GM23338 (cell line): ENCODE measurements at regions not wholly inside any gene's neighbourhood (a gene's known extent, or its start where the extent isn't known, plus 50 kb on each side); places are given as distances from the start of the nearest gene placed in this dataset.

Source experiments
- ATAC-seq: fragments of 200-7000 bp; cut with Tn5 transposase; 3 replicates; pipeline ENCODE4 v1.9.1; 2020
- DNase-seq: peaks from one replicate; pipeline ENCODE4 v3.0.0-alpha.2; 2015; ENCODE audit warnings: low spot score
- H2AFZ ChIP-seq: fragments of 200-600 bp; sonication (generic); 2 replicates; pipeline ENCODE4 v1.8.0; 2016; ENCODE audit warnings: antibody characterized with exemption, mild to moderate bottlenecking, moderate library complexity
- H3F3A ChIP-seq: fragments of 200-600 bp; sonication (generic); replicated peaks from 2 replicates; pipeline ENCODE4 v1.8.0; 2017; ENCODE audit warnings: antibody characterized with exemption, mixed run types, low read depth
- H3K27ac ChIP-seq: fragments of 200-600 bp; sonication (generic); 2 replicates; pipeline ENCODE4 v1.6.1; 2016; ENCODE audit warnings: low read depth
- H3K27me3 ChIP-seq: fragments of 200-600 bp; sonication (generic); 2 replicates; pipeline ENCODE4 v1.8.0; 2016; ENCODE audit warnings: mild to moderate bottlenecking, mixed run types, moderate library complexity; ENCODE audit not compliant: insufficient read depth
- H3K36me3 ChIP-seq: fragments of 200-600 bp; sonication (generic); 2 replicates; pipeline ENCODE4 v1.8.0; 2016; ENCODE audit warnings: mild to moderate bottlenecking; ENCODE audit not compliant: insufficient read depth
- H3K4me1 ChIP-seq: fragments of 200-600 bp; sonication (generic); 2 replicates; pipeline ENCODE4 v1.8.0; 2016; ENCODE audit warnings: mild to moderate bottlenecking, moderate library complexity; ENCODE audit not compliant: insufficient read depth
- H3K4me2 ChIP-seq: fragments of 200-600 bp; sonication (generic); 2 replicates; pipeline ENCODE4 v1.7.1; 2017; ENCODE audit warnings: mixed run types
- H3K4me3 ChIP-seq: fragments of 200-600 bp; sonication (generic); 2 replicates; pipeline ENCODE4 v1.6.1; 2016; ENCODE audit warnings: mixed run types
- H3K79me2 ChIP-seq: fragments of 200-600 bp; sonication (generic); replicated peaks from 2 replicates; pipeline ENCODE4 v1.8.0; 2017; ENCODE audit warnings: mild to moderate bottlenecking; ENCODE audit not compliant: insufficient read depth
- H3K9me2 ChIP-seq: fragments of 200-600 bp; sonication (generic); 2 replicates; pipeline ENCODE4 v1.8.0; 2017; ENCODE audit not compliant: insufficient read depth
- H4K20me1 ChIP-seq: fragments of 200-600 bp; sonication (generic); replicated peaks from 2 replicates; pipeline ENCODE4 v1.8.0; 2017; ENCODE audit warnings: mild to moderate bottlenecking; ENCODE audit not compliant: insufficient read depth
- H3K27ac Mint-ChIP-seq: 2 replicates; pipeline ENCODE4 v1.8.0; 2020; ENCODE audit warnings: inconsistent platforms, mild to moderate bottlenecking, moderate library complexity, mixed read lengths
- H3K27me3 Mint-ChIP-seq: 3 replicates; pipeline ENCODE4 v1.8.0; 2022; ENCODE audit warnings: low read depth, mild to moderate bottlenecking, moderate library complexity, mixed read lengths, inconsistent platforms; ENCODE audit not compliant: insufficient read depth, poor library complexity
- H3K36me3 Mint-ChIP-seq: 3 replicates; pipeline ENCODE4 v1.8.0; 2021; ENCODE audit warnings: low read depth, mild to moderate bottlenecking, inconsistent platforms, moderate library complexity, mixed read lengths
- H3K4me1 Mint-ChIP-seq: 3 replicates; pipeline ENCODE4 v1.8.0; 2020; ENCODE audit warnings: mild to moderate bottlenecking, inconsistent platforms, mixed read lengths
- H3K4me3 Mint-ChIP-seq: 3 replicates; pipeline ENCODE4 v1.8.0; 2021; ENCODE audit warnings: moderate library complexity, mild to moderate bottlenecking, inconsistent platforms, mixed read lengths
- H3K9me3 Mint-ChIP-seq: 3 replicates; pipeline ENCODE4 v1.8.0; 2020; ENCODE audit warnings: moderate library complexity, mild to moderate bottlenecking, inconsistent platforms, mixed read lengths
- CREB1 ChIP-seq: fragments of 250-450 bp; sonication (Bioruptor Pico); IDR thresholded peaks from 2 replicates; pipeline ENCODE4 v1.5.0; 2020; ENCODE audit warnings: low read depth, mild to moderate bottlenecking, moderate library complexity
- JUNB ChIP-seq: IDR thresholded peaks from one replicate; pipeline ENCODE4 v1.6.1; 2016; ENCODE audit warnings: antibody characterized with exemption; ENCODE audit not compliant: unreplicated experiment
- NANOG ChIP-seq: IDR thresholded peaks from 2 replicates; pipeline ENCODE4 v1.6.1; 2016; ENCODE audit warnings: antibody characterized with exemption, borderline replicate concordance
- STAT1 ChIP-seq: IDR thresholded peaks from one replicate; pipeline ENCODE4 v1.6.1; 2016; ENCODE audit warnings: antibody characterized with exemption; ENCODE audit not compliant: unreplicated experiment
- ZNF114 ChIP-seq: fragments of 250-450 bp; sonication (Bioruptor Pico); IDR thresholded peaks from 2 replicates; pipeline ENCODE4 v1.5.0; 2020; ENCODE audit warnings: mild to moderate bottlenecking, moderate library complexity
- ZNF331 ChIP-seq: fragments of 250-450 bp; sonication (Bioruptor Pico); IDR thresholded peaks from 2 replicates; pipeline ENCODE4 v1.5.0; 2020; ENCODE audit warnings: low read depth, mild to moderate bottlenecking, moderate library complexity
- ZNF462 ChIP-seq: fragments of 250-450 bp; sonication (Bioruptor Pico); IDR thresholded peaks from 2 replicates; pipeline ENCODE4 v1.5.0; 2020; ENCODE audit warnings: mild to moderate bottlenecking, moderate library complexity
- TF ChIP-seq, protein P1 (sequence below): IDR thresholded peaks from one replicate; pipeline ENCODE4 v1.6.1; 2018; ENCODE audit warnings: antibody characterized with exemption; ENCODE audit not compliant: unreplicated experiment
- TF ChIP-seq, protein P2 (sequence below), 2 experiments: fragments of 200-600 bp in 1 of 2; sonication (generic) in 1 of 2; conservative IDR thresholded peaks; 2 replicates each; pipeline versions ENCODE4 v1.5.1 to v1.6.1; 2016 to 2017; ENCODE audit warnings: antibody characterized with exemption in 2 of 2, low read depth in 2 of 2, mild to moderate bottlenecking in 2 of 2, moderate library complexity in 1 of 2
- TF ChIP-seq, protein P3 (sequence below): IDR thresholded peaks from 2 replicates; pipeline ENCODE4 v1.6.1; 2016; ENCODE audit warnings: antibody characterized with exemption

DNA sequence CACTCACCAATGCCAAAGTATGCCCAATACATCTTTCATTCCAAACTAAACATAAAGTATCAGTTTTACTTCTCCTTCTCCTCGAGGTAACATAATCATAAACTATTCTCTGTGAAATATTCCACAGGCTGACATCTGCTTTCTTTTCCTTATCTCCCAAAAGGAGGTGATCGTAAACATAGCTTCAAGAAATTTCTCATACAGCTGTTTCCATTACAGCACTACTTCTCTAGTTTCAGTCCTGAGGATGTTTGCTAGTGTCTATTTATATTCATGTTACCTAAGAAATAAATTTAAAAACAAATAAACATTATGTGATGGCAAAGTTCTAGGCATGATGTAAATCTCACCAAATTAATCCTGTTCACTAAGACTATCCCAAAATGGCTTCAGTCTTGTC is 90.1 kb upstream of the CPSF6 start:
- no peaks in the 10 kb centered on the region for H3K36me3 Mint-ChIP-seq
- H3K4me3 Mint-ChIP-seq: no peak overlapping the region
- Histone ChIP-seq H3K4me1 (no peaks in the 10 kb centered on the region), H3K9me2 (peaks cover 2% of the 10 kb centered on the region; the same call in 1 of the 2 replicates), H3K4me2 (no peak overlapping the region), H3K4me3 (no peak overlapping the region), H2AFZ (no peak overlapping the region), H3K36me3 (no peaks in the 10 kb centered on the region), H3K27me3 (no peaks in the 10 kb centered on the region), H3F3A (no peaks in the 10 kb centered on the region), H3K27ac (no peak overlapping the region), H3K79me2 (no peaks in the 10 kb centered on the region), H4K20me1 (no peaks in the 10 kb centered on the region)
- H3K9me3 Mint-ChIP-seq: no peaks in the 10 kb centered on the region
- ATAC-seq: no peak
- H3K27ac Mint-ChIP-seq: no peak overlapping the region
- peaks cover 2% of the 10 kb centered on the region for H3K27me3 Mint-ChIP-seq
- TF ChIP-seq, protein P1, sequence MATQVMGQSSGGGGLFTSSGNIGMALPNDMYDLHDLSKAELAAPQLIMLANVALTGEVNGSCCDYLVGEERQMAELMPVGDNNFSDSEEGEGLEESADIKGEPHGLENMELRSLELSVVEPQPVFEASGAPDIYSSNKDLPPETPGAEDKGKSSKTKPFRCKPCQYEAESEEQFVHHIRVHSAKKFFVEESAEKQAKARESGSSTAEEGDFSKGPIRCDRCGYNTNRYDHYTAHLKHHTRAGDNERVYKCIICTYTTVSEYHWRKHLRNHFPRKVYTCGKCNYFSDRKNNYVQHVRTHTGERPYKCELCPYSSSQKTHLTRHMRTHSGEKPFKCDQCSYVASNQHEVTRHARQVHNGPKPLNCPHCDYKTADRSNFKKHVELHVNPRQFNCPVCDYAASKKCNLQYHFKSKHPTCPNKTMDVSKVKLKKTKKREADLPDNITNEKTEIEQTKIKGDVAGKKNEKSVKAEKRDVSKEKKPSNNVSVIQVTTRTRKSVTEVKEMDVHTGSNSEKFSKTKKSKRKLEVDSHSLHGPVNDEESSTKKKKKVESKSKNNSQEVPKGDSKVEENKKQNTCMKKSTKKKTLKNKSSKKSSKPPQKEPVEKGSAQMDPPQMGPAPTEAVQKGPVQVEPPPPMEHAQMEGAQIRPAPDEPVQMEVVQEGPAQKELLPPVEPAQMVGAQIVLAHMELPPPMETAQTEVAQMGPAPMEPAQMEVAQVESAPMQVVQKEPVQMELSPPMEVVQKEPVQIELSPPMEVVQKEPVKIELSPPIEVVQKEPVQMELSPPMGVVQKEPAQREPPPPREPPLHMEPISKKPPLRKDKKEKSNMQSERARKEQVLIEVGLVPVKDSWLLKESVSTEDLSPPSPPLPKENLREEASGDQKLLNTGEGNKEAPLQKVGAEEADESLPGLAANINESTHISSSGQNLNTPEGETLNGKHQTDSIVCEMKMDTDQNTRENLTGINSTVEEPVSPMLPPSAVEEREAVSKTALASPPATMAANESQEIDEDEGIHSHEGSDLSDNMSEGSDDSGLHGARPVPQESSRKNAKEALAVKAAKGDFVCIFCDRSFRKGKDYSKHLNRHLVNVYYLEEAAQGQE: no peak
- TF ChIP-seq STAT1: no peak
- TF ChIP-seq, protein P2, sequence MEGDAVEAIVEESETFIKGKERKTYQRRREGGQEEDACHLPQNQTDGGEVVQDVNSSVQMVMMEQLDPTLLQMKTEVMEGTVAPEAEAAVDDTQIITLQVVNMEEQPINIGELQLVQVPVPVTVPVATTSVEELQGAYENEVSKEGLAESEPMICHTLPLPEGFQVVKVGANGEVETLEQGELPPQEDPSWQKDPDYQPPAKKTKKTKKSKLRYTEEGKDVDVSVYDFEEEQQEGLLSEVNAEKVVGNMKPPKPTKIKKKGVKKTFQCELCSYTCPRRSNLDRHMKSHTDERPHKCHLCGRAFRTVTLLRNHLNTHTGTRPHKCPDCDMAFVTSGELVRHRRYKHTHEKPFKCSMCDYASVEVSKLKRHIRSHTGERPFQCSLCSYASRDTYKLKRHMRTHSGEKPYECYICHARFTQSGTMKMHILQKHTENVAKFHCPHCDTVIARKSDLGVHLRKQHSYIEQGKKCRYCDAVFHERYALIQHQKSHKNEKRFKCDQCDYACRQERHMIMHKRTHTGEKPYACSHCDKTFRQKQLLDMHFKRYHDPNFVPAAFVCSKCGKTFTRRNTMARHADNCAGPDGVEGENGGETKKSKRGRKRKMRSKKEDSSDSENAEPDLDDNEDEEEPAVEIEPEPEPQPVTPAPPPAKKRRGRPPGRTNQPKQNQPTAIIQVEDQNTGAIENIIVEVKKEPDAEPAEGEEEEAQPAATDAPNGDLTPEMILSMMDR (conservative IDR thresholded peaks at IDR 0.05; ENCODE audit: low read depth in 2 of 2): no peak
- no peak for TF ChIP-seq NANOG
- TF ChIP-seq JUNB: no peak
- TF ChIP-seq, protein P3, sequence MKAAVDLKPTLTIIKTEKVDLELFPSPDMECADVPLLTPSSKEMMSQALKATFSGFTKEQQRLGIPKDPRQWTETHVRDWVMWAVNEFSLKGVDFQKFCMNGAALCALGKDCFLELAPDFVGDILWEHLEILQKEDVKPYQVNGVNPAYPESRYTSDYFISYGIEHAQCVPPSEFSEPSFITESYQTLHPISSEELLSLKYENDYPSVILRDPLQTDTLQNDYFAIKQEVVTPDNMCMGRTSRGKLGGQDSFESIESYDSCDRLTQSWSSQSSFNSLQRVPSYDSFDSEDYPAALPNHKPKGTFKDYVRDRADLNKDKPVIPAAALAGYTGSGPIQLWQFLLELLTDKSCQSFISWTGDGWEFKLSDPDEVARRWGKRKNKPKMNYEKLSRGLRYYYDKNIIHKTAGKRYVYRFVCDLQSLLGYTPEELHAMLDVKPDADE: no peak
- TF ChIP-seq ZNF114: no peak
- TF ChIP-seq ZNF462 (CRISPR knock-in tag): no peak
- TF ChIP-seq ZNF331 (CRISPR knock-in tag): no peak
- no peak for TF ChIP-seq CREB1 (CRISPR knock-in tag)
- H3K4me1 Mint-ChIP-seq: no peaks in the 10 kb centered on the region
- DNase-seq: no peak
